Muscle layer of colon (tissue), 2 donors: ENCODE measurements at regions not wholly inside any gene's neighbourhood (a gene's known extent, or its start where the extent isn't known, plus 50 kb on each side); places are given as distances from the start of the nearest gene placed in this dataset.
"Not testable (repeated sequence)": the region's sequence is repeated elsewhere in the genome, so short reads cannot be mapped to it uniquely, and the experiment has no call there.

Experiments
- H3K27ac ChIP-seq: one replicate; pipeline ENCODE4 v1.7.0; 2013; ENCODE audit warnings: low read depth, mild to moderate bottlenecking, low read length, moderate library complexity
- H3K27me3 ChIP-seq, 2 donors: one replicate each; pipeline ENCODE4 v1.7.0; 2013; ENCODE audit warnings: low read length in 2 of 2, mild to moderate bottlenecking in 2 of 2; ENCODE audit not compliant: insufficient read depth in 2 of 2, control insufficient read depth in 1 of 2
- H3K36me3 ChIP-seq: one replicate; pipeline ENCODE4 v1.7.0; 2013; ENCODE audit warnings: mild to moderate bottlenecking, low read length; ENCODE audit not compliant: insufficient read depth
- H3K4me1 ChIP-seq: one replicate; pipeline ENCODE4 v1.7.0; 2013; ENCODE audit warnings: mild to moderate bottlenecking, low read length; ENCODE audit not compliant: insufficient read depth
- H3K4me3 ChIP-seq, 2 donors: one replicate each; pipeline ENCODE4 v1.7.0; 2013; ENCODE audit warnings: low read length in 2 of 2, low read depth in 1 of 2, mild to moderate bottlenecking in 1 of 2, moderate library complexity in 1 of 2
- H3K9ac ChIP-seq: one replicate; pipeline ENCODE4 v1.7.0; 2013; ENCODE audit warnings: low read length
- H3K9me3 ChIP-seq: one replicate; pipeline ENCODE4 v1.7.0; 2013; ENCODE audit warnings: mild to moderate bottlenecking, low read length
- donor health status: abdominal sarcoma.
- donor health status: Adenocarcinoma of cecum.

DNA sequence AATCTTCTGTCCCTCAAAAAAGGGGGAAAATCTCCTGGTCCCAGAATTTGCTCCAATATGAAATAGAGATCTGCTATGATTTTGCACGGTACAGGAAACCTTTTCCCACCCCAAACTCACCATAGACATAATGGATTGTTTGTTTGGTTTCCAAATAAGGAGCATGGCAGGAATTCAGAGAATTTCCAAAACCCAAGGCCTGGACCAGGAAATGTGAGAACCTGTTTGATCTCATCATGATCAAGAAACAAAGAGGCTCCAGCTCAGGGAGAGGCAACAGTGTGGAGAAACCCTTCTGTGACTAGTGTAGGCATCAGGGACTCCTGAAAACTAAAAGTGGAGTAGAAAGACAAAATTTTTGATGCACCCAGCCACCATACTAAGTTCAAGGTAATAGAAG, 1548.1 kb upstream of the LRRTM3 start:
- Histone ChIP-seq H3K4me3 (no peak overlapping the region), H3K9ac (no peak overlapping the region), H3K9me3 (no peaks in the 10 kb centered on the region), H3K27me3 (no peaks in the 10 kb centered on the region), H3K36me3 (no peaks in the 10 kb centered on the region), H3K4me1 (no peaks in the 10 kb centered on the region), H3K27ac (no peak overlapping the region)

DNA sequence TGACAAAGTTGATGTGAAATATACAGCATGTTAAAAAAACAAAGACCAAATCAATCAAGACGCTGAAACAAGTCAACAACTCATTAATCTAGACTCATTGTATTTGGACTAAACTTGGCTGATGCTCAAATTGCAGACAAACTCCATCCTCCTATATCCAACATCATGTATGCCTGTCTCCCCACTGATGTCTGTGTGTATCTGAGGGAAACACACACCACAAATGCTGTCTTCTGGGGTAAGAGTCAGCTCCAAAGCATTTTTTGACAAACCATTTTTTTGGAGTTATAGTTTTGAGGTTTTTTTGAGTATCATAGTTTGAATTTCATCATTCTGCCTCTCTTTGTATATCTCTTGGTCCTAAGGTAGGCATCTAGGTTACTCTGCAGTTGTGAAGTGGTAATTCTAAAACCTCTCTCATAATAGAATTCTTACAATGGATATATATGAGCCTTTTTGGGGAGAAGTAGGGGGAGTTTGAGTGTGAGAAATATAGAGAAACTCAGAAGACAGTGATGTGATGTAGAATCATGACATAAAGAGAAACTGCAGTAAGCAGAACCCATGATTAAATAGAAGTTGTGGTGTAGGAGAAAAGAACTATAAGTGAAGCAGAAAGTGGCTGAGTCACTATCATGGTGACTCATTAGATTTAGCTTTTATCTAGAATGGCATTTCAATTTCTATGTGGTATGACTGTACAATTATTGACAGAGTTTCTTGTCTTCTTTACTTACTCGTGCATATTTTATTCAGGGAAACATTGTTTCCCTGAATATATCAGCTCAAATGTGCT, 1531.1 kb upstream of the LRRTM3 start:
- no peak overlapping the region for H3K9ac ChIP-seq
- H3K4me3 ChIP-seq = no peak overlapping the region

GRCh38 chr10:65395631-65396030, 1530.2 kb upstream of the LRRTM3 start:
- H3K4me1 ChIP-seq = no peaks in the 10 kb centered on the region
- no peaks in the 10 kb centered on the region for H3K9me3 ChIP-seq
- no peak overlapping the region for H3K4me3 ChIP-seq
- no peaks in the 10 kb centered on the region for H3K27me3 ChIP-seq
- H3K27ac ChIP-seq = no peak overlapping the region
- no peak overlapping the region for H3K9ac ChIP-seq
- no peaks in the 10 kb centered on the region for H3K36me3 ChIP-seq

More for the DNA sequence above, 1531.1 kb upstream of the LRRTM3 start:
- Histone ChIP-seq H3K27ac (no peak overlapping the region), H3K36me3 (no peaks in the 10 kb centered on the region), H3K4me1 (no peaks in the 10 kb centered on the region), H3K27me3 (no peaks in the 10 kb centered on the region), H3K9me3 (no peaks in the 10 kb centered on the region)

GRCh38 chr10:65396997-65397396, 1528.8 kb upstream of the LRRTM3 start:
- Histone ChIP-seq H3K4me3 (no peak overlapping the region), H3K27me3 (no peaks in the 10 kb centered on the region), H3K9me3 (no peaks in the 10 kb centered on the region), H3K9ac (no peak overlapping the region), H3K36me3 (no peaks in the 10 kb centered on the region), H3K4me1 (no peaks in the 10 kb centered on the region), H3K27ac (no peak overlapping the region)

DNA sequence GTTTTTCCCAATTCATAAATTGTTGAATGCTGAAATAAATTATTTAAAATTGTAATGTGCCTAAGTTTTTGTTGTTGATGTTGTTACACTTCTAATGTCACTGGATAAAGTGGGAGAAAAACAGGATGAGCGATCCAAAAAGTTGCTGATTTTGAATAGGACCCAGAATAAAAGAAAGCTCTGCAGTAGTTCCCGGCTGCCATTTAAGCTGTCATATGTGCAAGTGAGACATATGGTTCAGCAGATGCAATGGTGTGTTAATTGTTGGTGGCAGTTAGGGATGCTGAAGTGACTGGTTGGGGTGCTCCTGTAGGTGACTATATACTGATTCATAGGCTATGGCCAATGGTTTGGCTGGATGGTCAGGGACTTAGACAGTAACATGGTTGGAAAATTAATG, 1517.4 kb upstream of the LRRTM3 start:
- no peaks in the 10 kb centered on the region for H3K27me3 ChIP-seq
- no peak overlapping the region for H3K27ac ChIP-seq
- no peaks in the 10 kb centered on the region for H3K36me3 ChIP-seq
- H3K4me1 ChIP-seq = no peaks in the 10 kb centered on the region
- H3K9me3 ChIP-seq = no peaks in the 10 kb centered on the region
- H3K4me3 ChIP-seq = no peak overlapping the region
- no peak overlapping the region for H3K9ac ChIP-seq

DNA sequence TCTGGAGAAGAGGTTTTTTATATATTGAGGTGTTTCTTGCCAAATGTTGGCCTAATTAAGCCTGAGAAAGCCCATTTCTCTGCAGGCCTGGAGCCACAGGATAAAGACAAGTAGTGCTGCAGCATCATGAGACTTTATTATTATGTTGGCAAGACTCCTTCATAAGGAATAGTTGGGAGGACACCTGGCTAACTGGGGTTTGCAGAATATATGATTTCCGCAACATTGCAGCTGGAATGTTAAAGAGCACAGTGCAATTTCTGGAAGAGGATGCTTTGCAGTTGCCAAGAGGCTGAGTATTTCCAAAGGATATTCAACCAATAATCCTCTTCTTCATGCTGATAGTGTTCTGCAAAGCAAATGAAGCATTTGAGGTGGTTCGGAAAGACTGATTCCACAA, 1512.8 kb upstream of the LRRTM3 start:
- H3K36me3 ChIP-seq = no peaks in the 10 kb centered on the region
- H3K4me1 ChIP-seq = no peaks in the 10 kb centered on the region
- H3K9ac ChIP-seq = no peak overlapping the region
- H3K27me3 ChIP-seq = no peaks in the 10 kb centered on the region
- H3K9me3 ChIP-seq = no peaks in the 10 kb centered on the region
- no peak overlapping the region for H3K27ac ChIP-seq
- no peak overlapping the region for H3K4me3 ChIP-seq

GRCh38 chr10:65415318-65415717, 1510.5 kb upstream of the LRRTM3 start:
- Histone ChIP-seq H3K4me1 (no peaks in the 10 kb centered on the region), H3K27me3 (no peaks in the 10 kb centered on the region), H3K4me3 (no peak overlapping the region), H3K27ac (no peak overlapping the region), H3K36me3 (no peaks in the 10 kb centered on the region), H3K9me3 (no peaks in the 10 kb centered on the region), H3K9ac (no peak overlapping the region)

GRCh38 chr10:65416094-65416493, 1509.7 kb upstream of the LRRTM3 start:
- Histone ChIP-seq H3K27ac (no peak overlapping the region), H3K4me3 (no peak overlapping the region), H3K9ac (no peak overlapping the region), H3K27me3 (no peaks in the 10 kb centered on the region), H3K36me3 (no peaks in the 10 kb centered on the region), H3K4me1 (no peaks in the 10 kb centered on the region), H3K9me3 (no peaks in the 10 kb centered on the region)

- H3K9me3 ChIP-seq = no peaks in the 10 kb centered on the region
- H3K9ac ChIP-seq = no peak overlapping the region
- no peaks in the 10 kb centered on the region for H3K36me3 ChIP-seq
- no peak overlapping the region for H3K27ac ChIP-seq
- H3K4me3 ChIP-seq = no peak overlapping the region
- no peaks in the 10 kb centered on the region for H3K27me3 ChIP-seq
- no peaks in the 10 kb centered on the region for H3K4me1 ChIP-seq
Measured at GRCh38 chr10:65419629-65420028, 1506.2 kb upstream of the LRRTM3 start.

- H3K27me3 ChIP-seq = no peaks in the 10 kb centered on the region
- H3K4me1 ChIP-seq = no peaks in the 10 kb centered on the region
- no peak overlapping the region for H3K27ac ChIP-seq
- H3K4me3 ChIP-seq = no peak overlapping the region
- no peaks in the 10 kb centered on the region for H3K9me3 ChIP-seq
- H3K36me3 ChIP-seq = no peaks in the 10 kb centered on the region
- H3K9ac ChIP-seq = no peak overlapping the region
Measured at GRCh38 chr10:65423043-65423442, 1502.8 kb upstream of the LRRTM3 start.

DNA sequence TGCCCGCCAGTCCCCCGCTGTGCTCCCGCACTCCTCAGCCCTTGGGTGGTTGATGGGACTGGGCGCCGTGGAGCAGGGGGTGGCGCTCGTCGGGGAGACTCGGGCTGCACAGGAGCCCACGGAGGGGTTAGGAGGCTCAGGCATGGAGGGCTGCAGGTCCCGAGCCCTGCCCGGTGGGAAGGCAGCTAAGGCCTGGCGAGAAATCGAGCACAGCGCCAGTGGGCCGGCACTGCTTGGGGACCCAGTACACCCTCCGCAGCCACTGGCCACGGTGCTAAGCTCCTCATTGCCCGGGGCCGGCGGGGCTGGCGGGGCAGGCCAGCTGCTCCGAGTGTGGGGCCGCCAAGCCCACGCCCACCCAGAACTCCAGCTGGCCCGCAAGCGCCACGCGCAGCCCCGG, 1496.5 kb upstream of the LRRTM3 start:
- not testable (repeated sequence) for H3K9ac ChIP-seq, H3K4me3 ChIP-seq, H3K4me1 ChIP-seq, H3K27ac ChIP-seq, H3K27me3 ChIP-seq, H3K36me3 ChIP-seq, H3K9me3 ChIP-seq

DNA sequence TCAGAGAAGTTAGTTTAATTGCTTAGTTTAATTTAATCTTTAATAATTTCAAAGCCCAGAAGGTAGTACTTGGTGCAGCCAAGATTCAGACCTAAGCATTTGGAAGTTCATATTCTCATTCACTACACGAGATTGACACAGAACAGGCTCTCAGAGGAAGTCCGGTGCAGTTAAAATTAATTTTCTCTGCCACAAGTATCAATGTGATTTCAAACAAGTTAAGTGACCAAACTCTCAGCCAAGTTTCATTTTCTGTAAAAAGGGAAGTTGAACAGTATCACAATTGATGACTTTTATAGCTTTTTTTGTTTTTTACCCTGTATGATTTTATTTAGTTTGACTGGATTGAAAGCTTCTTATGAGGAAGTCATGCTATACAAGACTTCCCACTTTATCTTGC, 1494.9 kb upstream of the LRRTM3 start:
- Histone ChIP-seq H3K36me3 (no peaks in the 10 kb centered on the region), H3K9ac (no peak overlapping the region), H3K9me3 (no peaks in the 10 kb centered on the region), H3K27me3 (no peaks in the 10 kb centered on the region), H3K27ac (no peak overlapping the region), H3K4me3 (no peak overlapping the region), H3K4me1 (no peaks in the 10 kb centered on the region)
